HEK293T (cell line): ENCODE measurements at regions not wholly inside any gene's neighbourhood (a gene's known extent, or its start where the extent isn't known, plus 50 kb on each side); places are given as distances from the start of the nearest gene placed in this dataset.

ENCODE experiments used
- SP1 ChIP-seq: fragments of 450-650 bp; IDR thresholded peaks from 2 replicates; pipeline ENCODE4 v1.6.1; 2017
- SUZ12 ChIP-seq: fragments of 450-650 bp; IDR thresholded peaks from 2 replicates; pipeline ENCODE4 v1.6.1; 2016; ENCODE audit warnings: mild to moderate bottlenecking

GRCh38 chr4:26238426-26238777, 82.4 kb upstream of the RBPJ start:
- no peak for TF ChIP-seq SP1
- TF ChIP-seq SUZ12: no peak
